Dendritic cell treated with granulocyte-macrophage colony-stimulating factor and Interleukin-4, amounts not matched to agents 40 ng/mL and 50 ng/mL, for 4 days (primary cell): ENCODE measurements at regions not wholly inside any gene's neighbourhood (a gene's known extent, or its start where the extent isn't known, plus 50 kb on each side); places are given as distances from the start of the nearest gene placed in this dataset.

ENCODE experiments used
- H3K27ac Mint-ChIP-seq: one replicate; pipeline ENCODE4 v1.8.0; 2022; ENCODE audit warnings: mild to moderate bottlenecking, mixed read lengths
- H3K27me3 Mint-ChIP-seq: one replicate; pipeline ENCODE4 v1.8.0; 2022; ENCODE audit warnings: mild to moderate bottlenecking, mixed read lengths
- H3K36me3 Mint-ChIP-seq: one replicate; pipeline ENCODE4 v1.8.0; 2022; ENCODE audit warnings: low read depth, mixed read lengths
- H3K4me1 Mint-ChIP-seq: one replicate; pipeline ENCODE4 v1.8.0; 2022; ENCODE audit warnings: low read depth, mixed read lengths
- H3K4me3 Mint-ChIP-seq: one replicate; pipeline ENCODE4 v1.8.0; 2022; ENCODE audit warnings: mild to moderate bottlenecking, moderate library complexity, mixed read lengths
- H3K9me3 Mint-ChIP-seq: one replicate; pipeline ENCODE4 v1.8.0; 2022; ENCODE audit warnings: mixed read lengths
- intact Hi-C: fragments of 100-400 bp; cut with micrococcal nuclease; formaldehyde crosslinking; loops from one replicate; pipeline ENCODE4 v1.15.0; 2022

DNA sequence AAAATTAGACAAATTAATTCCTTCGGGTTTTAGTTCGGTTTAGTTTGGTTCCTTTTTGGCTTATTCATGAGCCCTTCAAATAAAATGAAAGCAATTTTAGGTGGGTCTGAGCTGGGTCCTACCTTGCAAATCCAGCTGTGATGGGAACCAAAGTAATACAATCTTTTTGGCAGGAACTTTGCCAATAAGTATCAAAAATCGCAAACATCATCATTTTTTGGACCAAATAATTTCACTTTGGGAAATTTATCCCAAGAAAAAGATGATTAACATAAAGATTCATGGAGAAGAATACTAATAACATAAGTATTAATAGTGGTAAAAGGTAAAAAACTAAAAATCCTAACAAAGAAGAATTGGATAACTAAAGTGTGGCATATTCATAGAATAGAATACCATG is 67.8 kb upstream of the MYOCD start:
- no peaks in the 10 kb centered on the region for H3K9me3 Mint-ChIP-seq
- H3K4me3 Mint-ChIP-seq: no peak overlapping the region
- no peak overlapping the region for H3K27ac Mint-ChIP-seq
- H3K4me1 Mint-ChIP-seq: no peaks in the 10 kb centered on the region
- intact Hi-C loops: no loop called here
- H3K36me3 Mint-ChIP-seq: no peaks in the 10 kb centered on the region
- no peaks in the 10 kb centered on the region for H3K27me3 Mint-ChIP-seq

DNA sequence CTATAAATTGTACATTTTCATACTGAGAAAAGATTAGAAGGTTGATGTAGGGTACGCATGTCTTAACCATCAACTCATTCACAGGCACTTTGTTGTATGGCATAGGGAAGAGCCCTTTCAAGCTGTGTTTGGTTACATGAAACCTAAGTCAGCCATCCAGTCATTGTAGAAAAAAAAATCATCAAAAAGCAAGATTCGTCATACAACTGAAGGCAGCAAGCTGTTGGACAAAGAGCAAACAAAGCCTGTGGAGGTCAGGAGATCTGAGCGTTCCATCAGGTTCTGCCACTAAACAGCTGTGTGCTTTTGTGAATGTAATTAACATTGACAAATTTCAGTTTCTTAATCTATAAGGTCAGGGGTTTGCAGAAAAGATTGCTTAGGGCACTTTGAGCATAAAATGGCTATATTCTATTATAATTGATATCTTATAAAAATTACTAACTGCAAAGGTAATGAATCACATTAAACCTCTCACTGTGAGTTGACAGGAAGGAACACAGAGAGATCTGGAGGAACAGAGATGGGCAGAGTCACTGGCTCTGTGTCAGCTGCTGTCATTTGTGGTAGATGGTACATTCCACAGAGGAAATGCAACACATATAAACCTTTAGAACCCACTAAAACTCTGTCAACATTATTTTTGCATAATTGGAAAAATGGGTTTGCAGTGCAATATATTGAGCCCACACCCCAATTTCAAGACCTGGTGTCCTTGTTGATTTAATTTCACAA is 66.3 kb upstream of the MYOCD start:
- Mint-ChIP-seq H3K27ac (no peak overlapping the region), H3K36me3 (no peaks in the 10 kb centered on the region), H3K4me3 (no peak overlapping the region), H3K4me1 (no peaks in the 10 kb centered on the region), H3K27me3 (no peaks in the 10 kb centered on the region), H3K9me3 (peaks cover 7% of the 10 kb centered on the region)
- intact Hi-C loops: no loop called here

DNA sequence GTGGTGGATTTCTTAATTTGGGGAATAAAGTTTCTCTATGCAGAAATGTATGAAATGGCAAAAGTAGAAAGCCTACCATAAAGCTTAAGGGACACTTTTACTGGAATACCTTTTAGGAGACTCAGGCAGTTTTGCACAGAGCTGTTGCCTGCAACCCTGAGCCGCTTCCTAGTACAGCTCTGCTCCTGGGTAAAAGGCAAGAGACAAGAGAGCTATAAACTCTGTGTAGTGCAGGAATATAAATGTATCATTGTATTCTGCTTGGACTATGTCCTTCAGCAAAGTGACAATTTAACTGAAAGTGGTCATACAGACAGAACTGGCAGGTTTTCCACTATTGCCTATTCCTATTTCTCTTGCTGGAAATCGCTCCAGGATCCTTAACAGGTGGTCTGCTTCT is 65.3 kb upstream of the MYOCD start:
- Mint-ChIP-seq H3K4me3 (no peak overlapping the region), H3K9me3 (peaks cover 15% of the 10 kb centered on the region), H3K27ac (no peak overlapping the region), H3K4me1 (no peaks in the 10 kb centered on the region), H3K36me3 (no peaks in the 10 kb centered on the region), H3K27me3 (no peaks in the 10 kb centered on the region)
- intact Hi-C loops: no loop called here

DNA sequence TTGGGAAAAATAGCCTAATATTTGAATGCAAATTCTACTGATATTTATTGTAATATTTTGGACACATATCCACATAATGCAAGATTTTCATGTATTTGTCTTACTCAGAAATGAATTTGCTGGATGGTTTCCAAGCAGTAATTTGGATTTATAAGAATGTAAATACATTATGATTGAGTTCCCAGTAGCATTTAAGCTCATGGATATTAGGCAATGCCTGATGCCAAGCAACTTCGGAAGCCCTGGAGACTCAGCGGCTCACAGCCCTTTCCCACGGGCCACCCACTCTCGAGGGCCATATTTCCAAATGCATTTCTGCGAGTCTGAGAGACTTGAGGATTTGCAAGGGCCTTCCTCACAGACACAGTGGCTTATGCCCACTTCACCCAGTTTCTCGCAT is 62.1 kb upstream of the MYOCD start:
- no peaks in the 10 kb centered on the region for H3K4me1 Mint-ChIP-seq
- H3K36me3 Mint-ChIP-seq: no peaks in the 10 kb centered on the region
- peaks cover 30% of the 10 kb centered on the region for H3K9me3 Mint-ChIP-seq
- no peaks in the 10 kb centered on the region for H3K27me3 Mint-ChIP-seq
- no peak overlapping the region for H3K27ac Mint-ChIP-seq
- intact Hi-C loops: no loop called here
- H3K4me3 Mint-ChIP-seq: no peak overlapping the region

DNA sequence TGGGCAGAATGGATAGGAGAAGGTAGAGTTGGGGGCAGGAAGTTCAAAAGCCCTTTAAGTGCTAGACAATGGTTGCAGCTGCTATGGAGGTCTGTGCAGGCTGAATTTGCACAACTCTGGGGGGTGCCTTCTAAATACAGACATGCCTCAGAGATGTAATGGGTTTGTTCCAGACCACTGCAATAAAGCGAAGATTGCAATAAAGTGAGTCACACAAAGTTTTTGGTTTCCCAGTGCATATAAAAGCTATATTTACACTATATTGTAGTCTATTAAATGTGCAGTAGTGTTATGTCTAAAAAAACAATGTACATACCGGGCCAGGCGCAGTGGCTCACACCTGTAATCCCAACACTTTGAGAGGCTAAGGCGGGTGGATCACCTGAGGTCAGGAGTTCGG is 60.5 kb upstream of the MYOCD start:
- Mint-ChIP-seq H3K27ac (no peak overlapping the region), H3K4me3 (no peak overlapping the region), H3K9me3 (peaks cover 36% of the 10 kb centered on the region), H3K4me1 (no peaks in the 10 kb centered on the region), H3K36me3 (no peaks in the 10 kb centered on the region), H3K27me3 (no peaks in the 10 kb centered on the region)
- intact Hi-C loops: no loop called here

DNA sequence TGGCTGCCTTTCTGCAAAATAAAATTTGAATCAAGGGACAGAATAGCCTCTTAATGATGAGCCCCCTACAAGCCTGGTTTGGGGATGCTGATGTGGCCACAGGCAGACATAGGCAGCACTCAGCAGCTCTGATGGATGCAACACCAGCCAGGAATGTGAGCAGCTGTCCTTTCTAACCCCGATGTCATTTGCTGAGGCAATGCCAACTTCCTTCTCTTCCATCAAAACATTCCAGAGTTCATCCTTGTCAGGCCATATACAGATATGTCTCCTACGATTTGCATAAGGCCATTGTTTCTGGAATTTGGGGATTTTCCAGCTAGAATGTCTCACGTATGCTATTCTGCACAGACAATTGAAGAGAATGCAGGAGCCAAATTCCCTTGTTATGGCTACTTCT is 52.1 kb upstream of the MYOCD start:
- Mint-ChIP-seq H3K27me3 (no peaks in the 10 kb centered on the region), H3K4me3 (no peak overlapping the region), H3K9me3 (peaks cover 19% of the 10 kb centered on the region), H3K36me3 (no peaks in the 10 kb centered on the region), H3K27ac (no peak overlapping the region), H3K4me1 (no peaks in the 10 kb centered on the region)
- intact Hi-C loops: no loop called here
